K562 (cell line): ENCODE measurements at regions not wholly inside any gene's neighbourhood (a gene's known extent, or its start where the extent isn't known, plus 50 kb on each side); places are given as distances from the start of the nearest gene placed in this dataset.

Source experiments
- ATAC-seq: fragments of 200-7000 bp; cut with Tn5 transposase; 3 replicates; pipeline ENCODE4 v1.9.1; 2020; ENCODE audit warnings: moderate library complexity
- BruUV-seq: library from RNA; stranded (reverse); fragments of 400-500 nt; replicated peaks from 2 replicates; lab custom pipeline; 2021; lab: Mats Ljungman, UMichigan
- CTCF ChIA-PET: fragments of 300-600 bp; formaldehyde crosslinking; extraction: SDS; loops from one replicate; lab custom pipeline; 2021; ENCODE audit warnings: low intra/inter-chr PET ratio; lab: Yijun Ruan, JAX
- POLR2A ChIA-PET: fragments of 300-600, 350-650 bp; sonication (Branson Sonifier 250); formaldehyde crosslinking; extraction: SDS; loops from one replicate; lab custom pipeline; 2021; ENCODE audit warnings: antibody characterized with exemption, inconsistent platforms; lab: Yijun Ruan, JAX
- DNase-seq, 4 experiments: peaks; one replicate each; pipeline versions ENCODE4 v3.0.0 to v3.0.0-alpha.2; 2011 to 2018; ENCODE audit warnings: low spot score in 3 of 4, mixed read lengths in 3 of 4; ENCODE audit errors: extremely low read depth in 1 of 4
- FAIRE-seq: peaks from 2 replicates; lab custom pipeline; 2011; peaks lifted over from hg19 to GRCh38; lab: Jason Lieb, UNC
- H2AFZ ChIP-seq: 2 replicates; pipeline ENCODE4 v1.6.0; 2011; ENCODE audit warnings: low read depth, low read length, control low read depth, inconsistent platforms
- H3K27ac ChIP-seq: fragments of 200-600 bp; 3 replicates; pipeline ENCODE4 v1.8.0; 2011; ENCODE audit warnings: low read depth, mild to moderate bottlenecking, control low read depth, inconsistent platforms, low read length, moderate library complexity, mixed read lengths; ENCODE audit errors: extremely low read depth
- H3K27me3 ChIP-seq, 2 experiments: fragments of 300-600 bp in 1 of 2; 2 replicates in 1 of 2; 3 replicates in 1 of 2; pipeline versions ENCODE4 v1.6.0 to v1.8.0; 2011; ENCODE audit warnings: inconsistent platforms in 2 of 2, low read length in 2 of 2, mild to moderate bottlenecking in 1 of 2, mixed read lengths in 1 of 2, moderate library complexity in 1 of 2; ENCODE audit not compliant: control insufficient read depth in 2 of 2, insufficient read depth in 2 of 2
- H3K36me3 ChIP-seq: fragments of 300-600 bp; 3 replicates; pipeline ENCODE4 v1.8.0; 2011; ENCODE audit warnings: mild to moderate bottlenecking, low read length, inconsistent platforms; ENCODE audit not compliant: control insufficient read depth, insufficient read depth
- H3K4me1 ChIP-seq, 2 experiments: fragments of 200-600 bp in 1 of 2; replicated peaks in 1 of 2; 2 replicates in 1 of 2; 3 replicates in 1 of 2; pipeline versions ENCODE4 v1.5.1 to v1.8.0; 2011; ENCODE audit warnings: inconsistent platforms in 2 of 2, low read length in 2 of 2, mild to moderate bottlenecking in 1 of 2, mixed read lengths in 1 of 2, moderate library complexity in 1 of 2; ENCODE audit not compliant: control insufficient read depth in 2 of 2, insufficient read depth in 2 of 2
- H3K4me2 ChIP-seq: 2 replicates; pipeline ENCODE4 v1.6.1; 2011; ENCODE audit warnings: low read length, control low read depth, inconsistent platforms, mixed read lengths; ENCODE audit not compliant: insufficient read depth
- H3K4me3 ChIP-seq: fragments of 200-600 bp; sonication (generic), shearing (Covaris generic); 2 replicates; pipeline ENCODE4 v1.5.1; 2016; ENCODE audit warnings: control low read depth, inconsistent platforms
- H3K79me2 ChIP-seq: fragments of 200-600 bp; 3 replicates; pipeline ENCODE4 v1.8.0; 2011; ENCODE audit warnings: low read length, inconsistent platforms; ENCODE audit not compliant: control insufficient read depth, insufficient read depth
- H3K9ac ChIP-seq, 2 experiments: 2 replicates each; pipeline versions ENCODE4 v1.6.0 to v1.6.1; 2011; ENCODE audit warnings: low read depth in 2 of 2, low read length in 2 of 2, control low read depth in 1 of 2, inconsistent platforms in 1 of 2, mild to moderate bottlenecking in 1 of 2, mixed read lengths in 1 of 2; ENCODE audit not compliant: insufficient read depth in 1 of 2
- H3K9me1 ChIP-seq: one replicate; pipeline ENCODE4 v1.6.0; 2011; ENCODE audit warnings: inconsistent platforms, mild to moderate bottlenecking, low read length, moderate library complexity; ENCODE audit not compliant: control insufficient read depth, insufficient read depth
- H3K9me3 ChIP-seq: replicated peaks from 2 replicates; pipeline ENCODE4 v1.5.1; 2011; ENCODE audit warnings: low read depth, low read length, inconsistent platforms; ENCODE audit not compliant: control insufficient read depth, insufficient read depth
- H4K20me1 ChIP-seq: replicated peaks from 2 replicates; pipeline ENCODE4 v1.6.1; 2011; ENCODE audit warnings: low read length, inconsistent platforms, mixed read lengths; ENCODE audit not compliant: control insufficient read depth, insufficient read depth
- E2F1 ChIP-seq: sonication (generic); formaldehyde crosslinking; IDR thresholded peaks from 2 replicates; pipeline ENCODE4 v1.8.1; 2023; ENCODE audit warnings: mild to moderate bottlenecking, missing genetic modification reagents, moderate library complexity
- ETV6 ChIP-seq, 3 experiments: fragments of 150-350 bp in 1 of 3; sonication (generic) in 1 of 3; formaldehyde crosslinking in 1 of 3; IDR thresholded peaks; 2 replicates each; pipeline versions ENCODE4 v1.6.1 to v1.8.0; 2014 to 2022; ENCODE audit warnings: borderline replicate concordance in 2 of 3, low read depth in 2 of 3, antibody characterized with exemption in 1 of 3, low read length in 1 of 3, mild to moderate bottlenecking in 1 of 3, missing genetic modification reagents in 1 of 3
- FOXA3 ChIP-seq, 2 experiments: fragments of 450-650 bp in 1 of 2; sonication (generic) in 1 of 2; formaldehyde crosslinking; IDR thresholded peaks in 1 of 2; conservative IDR thresholded peaks in 1 of 2; 2 replicates each; pipeline versions ENCODE4 v1.4.0 to v1.8.0; 2020 to 2022; ENCODE audit warnings: mild to moderate bottlenecking in 2 of 2, missing genetic modification reagents in 1 of 2
- HSF4 ChIP-seq: fragments of 250-450 bp; sonication (Bioruptor Pico); IDR thresholded peaks from 2 replicates; pipeline ENCODE4 v2.1.2; 2022; ENCODE audit warnings: mild to moderate bottlenecking, moderate library complexity, borderline replicate concordance
- KDM1A ChIP-seq, 2 experiments: fragments of 450-650 bp; IDR thresholded peaks; 2 replicates each; pipeline ENCODE4 v1.6.1; 2016; ENCODE audit warnings: mild to moderate bottlenecking in 2 of 2
- KDM2B ChIP-seq: fragments of 250-450 bp; sonication (Bioruptor Pico); IDR thresholded peaks from 2 replicates; pipeline ENCODE4 v1.8.0; 2021; ENCODE audit warnings: mild to moderate bottlenecking, moderate library complexity
- KDM5B ChIP-seq: fragments of 200-600 bp; sonication (generic); IDR thresholded peaks from 2 replicates; pipeline ENCODE4 v1.6.1; 2012; ENCODE audit warnings: low read depth, mild to moderate bottlenecking, moderate library complexity, low read length, control low read depth, inconsistent platforms; ENCODE audit not compliant: insufficient replicate concordance
- KLF1 ChIP-seq: fragments of 450-650 bp; IDR thresholded peaks from 2 replicates; pipeline ENCODE4 v1.6.1; 2016; ENCODE audit warnings: missing genetic modification characterization, missing compliant biosample characterization
- MAFG ChIP-seq: fragments of 450-650 bp; conservative IDR thresholded peaks from 2 replicates; pipeline ENCODE4 v1.6.1; 2016; ENCODE audit warnings: missing genetic modification characterization, missing compliant biosample characterization
- MBD1 ChIP-seq: fragments of 250-450 bp; sonication (Bioruptor Pico); IDR thresholded peaks from 2 replicates; pipeline ENCODE4 v1.8.0; 2022; ENCODE audit warnings: inconsistent platforms
- RFX7 ChIP-seq: fragments of 250-450 bp; sonication (Bioruptor Pico); IDR thresholded peaks from 2 replicates; pipeline ENCODE4 v1.5.1; 2021; ENCODE audit warnings: mild to moderate bottlenecking
- SNRNP70 ChIP-seq: fragments of 200-400 bp; formaldehyde crosslinking; optimal IDR thresholded peaks from 2 replicates; pipeline ENCODE3; 2017; ENCODE audit warnings: low read depth, low read length
- TCF3 ChIP-seq: sonication (generic); formaldehyde crosslinking; IDR thresholded peaks from 2 replicates; pipeline ENCODE4 v1.4.0; 2020; ENCODE audit warnings: mild to moderate bottlenecking, missing genetic modification reagents
- THAP12 ChIP-seq: fragments of 250-450 bp; sonication (Bioruptor Pico); IDR thresholded peaks from 2 replicates; pipeline ENCODE4 v1.9.0; 2021; ENCODE audit warnings: mild to moderate bottlenecking, inconsistent platforms
- ZBTB12 ChIP-seq: fragments of 250-450 bp; sonication (Bioruptor Pico); IDR thresholded peaks from 2 replicates; pipeline ENCODE4 v1.4.0; 2020
- ZFPM2 ChIP-seq: fragments of 250-450 bp; sonication (Bioruptor Pico); IDR thresholded peaks from 2 replicates; pipeline ENCODE4 v1.5.1; 2022; ENCODE audit warnings: mild to moderate bottlenecking
- in situ Hi-C: fragments of 300-500 bp; cut with MboI; formaldehyde crosslinking; loops from 4 replicates; pipeline ENCODE4 v1.15.0; 2018; ENCODE audit warnings: inconsistent platforms, mixed read lengths
- intact Hi-C: fragments of 100-400 bp; cut with micrococcal nuclease; formaldehyde crosslinking; loops from 2 replicates; pipeline ENCODE4 v1.14.2; 2022

GRCh38 chr21:17059936-17060335 lies 452.9 kb upstream of the CXADR start (continued):
- TF ChIP-seq ETV6 (IDR thresholded peaks at IDR 0.05; ENCODE audit: borderline replicate concordance in 1 of 2, low read depth in 2 of 2, low read length in 1 of 2) = no peak
- no peak for TF ChIP-seq ETV6 (CRISPR knock-in tag; IDR thresholded peaks at IDR 0.05; ENCODE audit: borderline replicate concordance)

- DNase-seq (no peak), FAIRE-seq (no peak), ATAC-seq (no peak)
- Histone ChIP-seq H3K27ac (no peak overlapping the region), H3K27me3 (no peaks in the 10 kb centered on the region), H3K79me2 (no peaks in the 10 kb centered on the region), H3K36me3 (no peaks in the 10 kb centered on the region), H3K4me2 (no peak overlapping the region), H3K4me3 (no peak overlapping the region), H3K4me1 (no peaks in the 10 kb centered on the region), H2AFZ (no peak overlapping the region), H3K9me1 (no peaks in the 10 kb centered on the region), H3K9me3 (no peaks in the 10 kb centered on the region), H3K9ac (no peak overlapping the region), H4K20me1 (no peaks in the 10 kb centered on the region)
- in situ Hi-C loops (no loop called here), intact Hi-C loops (no loop called here)
- BruUV-seq = no TSS peak
- ChIA-PET POLR2A (no interaction called here), CTCF (no interaction called here)
- TF ChIP-seq MBD1 (no peak), THAP12 (CRISPR knock-in tag) (no peak), TCF3 (CRISPR knock-in tag) (no peak), ZFPM2 (CRISPR knock-in tag) (no peak), KDM1A (IDR thresholded peaks at IDR 0.05) (no peak), E2F1 (CRISPR knock-in tag) (no peak), KLF1 (tag) (no peak), FOXA3 (CRISPR knock-in tag; conservative IDR thresholded peaks at IDR 0.05 in 1 of 2, IDR thresholded peaks at IDR 0.05 in 1 of 2) (no peak), SNRNP70 (no peak), HSF4 (no peak), KDM2B (CRISPR knock-in tag) (no peak), KDM5B (no peak), MAFG (tag) (no peak), ZBTB12 (no peak), RFX7 (CRISPR knock-in tag) (no peak)
Observed at GRCh38 chr21:17066006-17066405, 446.8 kb upstream of the CXADR start.
